Skin of body (tissue), 1 donor: ENCODE measurements at regions not wholly inside any gene's neighbourhood (a gene's known extent, or its start where the extent isn't known, plus 50 kb on each side); places are given as distances from the start of the nearest gene placed in this dataset.
"Not testable (repeated sequence)": the region's sequence is repeated elsewhere in the genome, so short reads cannot be mapped to it uniquely, and the experiment has no call there.

Source experiments
- DNase-seq: peaks from one replicate; lab custom pipeline; 2025; lab: John Stamatoyannopoulos, UW

GRCh38 chr1:170375082-170375723, 156.8 kb upstream of the GORAB start:
- DNase-seq, result no peak

GRCh38 chr1:170376801-170377385, 155.1 kb upstream of the GORAB start:
- peak; percentile 47 for DNase-seq

GRCh38 chr1:170377440-170377839, 154.5 kb upstream of the GORAB start:
- DNase-seq, result no peak

- DNase-seq, result peak; percentile 90
Measured at GRCh38 chr1:170377896-170378634, 153.9 kb upstream of the GORAB start.

- DNase-seq, result no peak
Measured at GRCh38 chr1:170385750-170386149, 146.2 kb upstream of the GORAB start.

GRCh38 chr1:170388489-170388888, 143.5 kb upstream of the GORAB start:
- no peak for DNase-seq

- no peak for DNase-seq
Measured at GRCh38 chr1:170395149-170395548, 136.8 kb upstream of the GORAB start.

- DNase-seq, result no peak
Measured at GRCh38 chr1:170397061-170397460, 134.9 kb upstream of the GORAB start.

- peak; percentile 95 for DNase-seq
Measured at GRCh38 chr1:170402476-170403311, 129.3 kb upstream of the GORAB start.

GRCh38 chr1:170407138-170407537, 124.8 kb upstream of the GORAB start:
- DNase-seq, result no peak

GRCh38 chr1:170407581-170407980, 124.4 kb upstream of the GORAB start:
- DNase-seq, result no peak

- peak; percentile 88 for DNase-seq
Measured at GRCh38 chr1:170410401-170411166, 121.4 kb upstream of the GORAB start.

- DNase-seq, result peak; percentile 64
Measured at GRCh38 chr1:170414989-170415709, 116.8 kb upstream of the GORAB start.

- DNase-seq, result peak; percentile 89
Measured at GRCh38 chr1:170415710-170416372, 116.1 kb upstream of the GORAB start.

GRCh38 chr1:170424346-170424745, 107.6 kb upstream of the GORAB start:
- no peak for DNase-seq

- DNase-seq, result no peak
Measured at GRCh38 chr1:170426596-170426995, 105.4 kb upstream of the GORAB start.

- DNase-seq, result not testable (repeated sequence)
Measured at GRCh38 chr1:170427002-170427401, 105.0 kb upstream of the GORAB start.

- DNase-seq, result no peak
Measured at GRCh38 chr1:170436928-170437327, 95.0 kb upstream of the GORAB start.

GRCh38 chr1:170445096-170445495, 86.9 kb upstream of the GORAB start:
- peak; percentile 2 for DNase-seq

- no peak for DNase-seq
Measured at GRCh38 chr1:170448661-170449158, 83.3 kb upstream of the GORAB start.
